Gastroesophageal sphincter (tissue), 4 donors: ENCODE measurements at regions not wholly inside any gene's neighbourhood (a gene's known extent, or its start where the extent isn't known, plus 50 kb on each side); places are given as distances from the start of the nearest gene placed in this dataset.

Source experiments
- ATAC-seq: fragments of 150-250 bp; one replicate; pipeline ENCODE4 v1.9.1; 2016; ENCODE audit warnings: mild to moderate bottlenecking, moderate library complexity
- H3K27ac ChIP-seq, 4 donors: fragments of 200-600 bp; sonication (generic) in 3 of 4; 1 replicate in 3 of 4; 2 replicates in 1 of 4; pipeline ENCODE4 v1.5.1; 2016 to 2019
- H3K27me3 ChIP-seq: fragments of 200-600 bp; sonication (generic); one replicate; pipeline ENCODE4 v1.5.1; 2019
- H3K36me3 ChIP-seq, 2 donors: fragments of 200-600 bp; sonication (generic); one replicate each; pipeline ENCODE4 v1.5.1; 2019; ENCODE audit warnings: control low read depth in 1 of 2
- H3K4me1 ChIP-seq, 3 donors: fragments of 200-600 bp; sonication (generic); 1 replicate in 2 of 3; 2 replicates in 1 of 3; pipeline ENCODE4 v1.5.1; 2016 to 2019; ENCODE audit warnings: control low read depth in 2 of 3
- H3K4me3 ChIP-seq, 2 donors: fragments of 200-600 bp; sonication (generic); one replicate each; pipeline ENCODE4 v1.5.1; 2019; ENCODE audit warnings: mild to moderate bottlenecking in 1 of 2, moderate library complexity in 1 of 2
- H3K9me3 ChIP-seq, 3 donors: fragments of 200-600 bp; sonication (generic); one replicate each; pipeline ENCODE4 v1.5.1; 2017 to 2019; ENCODE audit warnings: control low read depth in 2 of 3
- EP300 ChIP-seq: sonication (generic); formaldehyde crosslinking; IDR thresholded peaks from one replicate; pipeline ENCODE4 v1.6.1; 2017; ENCODE audit warnings: antibody characterized with exemption, mild to moderate bottlenecking
- POLR2A ChIP-seq, 2 donors: fragments of 450-650 bp; IDR thresholded peaks; one replicate each; pipeline ENCODE4 v1.6.1; 2017; ENCODE audit warnings: antibody characterized with exemption in 2 of 2, mild to moderate bottlenecking in 2 of 2, moderate library complexity in 1 of 2
- POLR2AphosphoS5 ChIP-seq: sonication (generic); formaldehyde crosslinking; IDR thresholded peaks from one replicate; pipeline ENCODE4 v1.6.1; 2017; ENCODE audit warnings: antibody characterized with exemption
- WGBS, 2 donors: methylation state at CpG; one replicate each; pipeline ENCODE4 v1.1.5; 2018; ENCODE audit warnings: low coverage in 1 of 2; 5-methylcytosine and 5-hydroxymethylcytosine counted together
- TF ChIP-seq, protein P1 (sequence below), 4 experiments: fragments of 200-600 bp in 2 of 4; fragments of 450-650 bp in 2 of 4; sonication (generic) in 1 of 4; IDR thresholded peaks; one replicate each; pipeline ENCODE4 v1.5.1; 2017 to 2019; ENCODE audit warnings: antibody characterized with exemption in 4 of 4, mild to moderate bottlenecking in 2 of 4, moderate library complexity in 2 of 4

DNA sequence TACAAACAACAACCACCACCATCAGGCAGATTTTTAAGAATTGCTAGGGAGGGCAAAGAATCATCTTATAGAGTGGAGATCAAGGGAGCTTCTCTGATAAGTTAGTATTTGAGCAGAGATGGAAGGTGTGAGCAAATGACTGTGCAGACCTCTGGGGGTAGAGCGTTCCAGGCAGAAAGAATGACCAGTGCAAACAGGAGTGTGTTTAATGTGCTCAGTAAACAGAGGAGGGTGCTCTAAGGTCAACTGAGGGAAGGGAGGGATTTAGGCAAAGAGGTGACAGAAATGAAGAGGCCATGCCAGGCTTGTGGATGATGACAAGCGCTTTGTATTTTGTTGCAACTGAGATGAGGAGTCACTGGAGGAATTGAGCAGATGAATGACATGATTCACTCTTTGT is 172.5 kb upstream of the GJB5 start:
- Histone ChIP-seq H3K9me3 (peaks cover 0 to 4% (median 0%) of the 10 kb centered on the region in 3 donors), H3K36me3 (no peaks in the 10 kb centered on the region), H3K27ac (no peak overlapping the region), H3K4me1 (no peaks in the 10 kb centered on the region), H3K4me3 (no peak overlapping the region), H3K27me3 (peaks cover 48% of the 10 kb centered on the region)
- TF ChIP-seq POLR2A (IDR thresholded peaks at IDR 0.05) (no peak), POLR2AphosphoS5 (no peak), EP300 (no peak)
- TF ChIP-seq, protein P1, sequence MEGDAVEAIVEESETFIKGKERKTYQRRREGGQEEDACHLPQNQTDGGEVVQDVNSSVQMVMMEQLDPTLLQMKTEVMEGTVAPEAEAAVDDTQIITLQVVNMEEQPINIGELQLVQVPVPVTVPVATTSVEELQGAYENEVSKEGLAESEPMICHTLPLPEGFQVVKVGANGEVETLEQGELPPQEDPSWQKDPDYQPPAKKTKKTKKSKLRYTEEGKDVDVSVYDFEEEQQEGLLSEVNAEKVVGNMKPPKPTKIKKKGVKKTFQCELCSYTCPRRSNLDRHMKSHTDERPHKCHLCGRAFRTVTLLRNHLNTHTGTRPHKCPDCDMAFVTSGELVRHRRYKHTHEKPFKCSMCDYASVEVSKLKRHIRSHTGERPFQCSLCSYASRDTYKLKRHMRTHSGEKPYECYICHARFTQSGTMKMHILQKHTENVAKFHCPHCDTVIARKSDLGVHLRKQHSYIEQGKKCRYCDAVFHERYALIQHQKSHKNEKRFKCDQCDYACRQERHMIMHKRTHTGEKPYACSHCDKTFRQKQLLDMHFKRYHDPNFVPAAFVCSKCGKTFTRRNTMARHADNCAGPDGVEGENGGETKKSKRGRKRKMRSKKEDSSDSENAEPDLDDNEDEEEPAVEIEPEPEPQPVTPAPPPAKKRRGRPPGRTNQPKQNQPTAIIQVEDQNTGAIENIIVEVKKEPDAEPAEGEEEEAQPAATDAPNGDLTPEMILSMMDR (IDR thresholded peaks at IDR 0.05) = no peak
- WGBS, 2 donors = 89 to 100% methylated on average over 1 to 2 of the region's 2 CpGs
- no peak for ATAC-seq

DNA sequence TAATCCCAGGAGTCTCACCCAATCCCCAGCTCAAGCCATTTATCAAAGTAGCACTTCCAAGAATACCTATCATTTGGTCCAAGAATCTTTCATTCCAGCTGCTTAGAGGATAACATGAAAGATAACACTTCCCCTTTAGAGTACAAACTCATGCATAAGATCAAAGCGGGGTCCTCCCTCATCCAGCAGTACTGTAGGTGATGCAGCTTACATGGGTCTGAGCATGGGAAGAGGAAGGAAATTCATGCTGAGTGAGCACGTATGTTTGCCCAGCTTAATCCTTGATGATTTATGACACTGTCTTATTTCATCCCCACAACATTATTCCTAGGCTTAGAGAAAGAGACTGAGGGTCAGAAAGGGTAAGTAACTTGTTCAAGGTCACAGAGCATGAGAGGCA is 167.1 kb upstream of the GJB5 start:
- no peaks in the 10 kb centered on the region for H3K9me3 ChIP-seq
- peaks cover 28% of the 10 kb centered on the region for H3K27me3 ChIP-seq
- H3K4me1 ChIP-seq = no peaks in the 10 kb centered on the region
- TF ChIP-seq POLR2A (IDR thresholded peaks at IDR 0.05) (no peak), POLR2AphosphoS5 (no peak), EP300 (no peak)
- TF ChIP-seq, protein P1 (IDR thresholded peaks at IDR 0.05) = no peak
- no peaks in the 10 kb centered on the region for H3K36me3 ChIP-seq
- no peak overlapping the region for H3K27ac ChIP-seq
- 15 to 56% methylated on average over 2 of the region's 2 CpGs for WGBS, 2 donors
- no peak for ATAC-seq
- H3K4me3 ChIP-seq = no peak overlapping the region

DNA sequence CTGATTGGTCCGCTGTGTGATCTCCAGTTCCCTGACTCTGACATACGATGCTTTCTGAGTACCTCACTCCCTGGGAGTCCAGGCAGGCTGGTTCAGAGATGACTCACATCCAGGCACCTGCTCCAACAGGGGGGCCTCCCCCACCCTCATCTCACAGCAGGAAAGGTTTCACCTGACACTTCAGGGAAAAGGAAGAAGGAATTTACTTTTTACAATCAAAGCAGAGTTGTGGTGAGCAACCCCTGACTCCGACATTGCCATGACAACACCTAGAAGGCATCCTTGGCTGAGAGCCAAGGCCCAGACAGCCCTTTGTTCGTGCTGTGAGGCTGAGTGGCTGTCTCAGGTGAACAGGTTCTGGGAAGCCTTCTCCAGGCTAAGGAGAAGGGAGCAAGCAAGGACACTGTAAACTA is 164.6 kb upstream of the GJB5 start:
- H3K4me3 ChIP-seq = no peak overlapping the region
- TF ChIP-seq, protein P1 (IDR thresholded peaks at IDR 0.05) = no peak
- TF ChIP-seq POLR2AphosphoS5 (no peak), POLR2A (IDR thresholded peaks at IDR 0.05) (no peak)
- no peak for ATAC-seq
- H3K36me3 ChIP-seq = no peaks in the 10 kb centered on the region
- 20% methylated on average over 1 of the region's 4 CpGs; no CpG with 5 or more reads in 1 of the 2 donors for WGBS, 2 donors
- no peaks in the 10 kb centered on the region for H3K4me1 ChIP-seq
- H3K27ac ChIP-seq = no peak overlapping the region
- peaks cover 28% of the 10 kb centered on the region for H3K27me3 ChIP-seq
- no peaks in the 10 kb centered on the region for H3K9me3 ChIP-seq

DNA sequence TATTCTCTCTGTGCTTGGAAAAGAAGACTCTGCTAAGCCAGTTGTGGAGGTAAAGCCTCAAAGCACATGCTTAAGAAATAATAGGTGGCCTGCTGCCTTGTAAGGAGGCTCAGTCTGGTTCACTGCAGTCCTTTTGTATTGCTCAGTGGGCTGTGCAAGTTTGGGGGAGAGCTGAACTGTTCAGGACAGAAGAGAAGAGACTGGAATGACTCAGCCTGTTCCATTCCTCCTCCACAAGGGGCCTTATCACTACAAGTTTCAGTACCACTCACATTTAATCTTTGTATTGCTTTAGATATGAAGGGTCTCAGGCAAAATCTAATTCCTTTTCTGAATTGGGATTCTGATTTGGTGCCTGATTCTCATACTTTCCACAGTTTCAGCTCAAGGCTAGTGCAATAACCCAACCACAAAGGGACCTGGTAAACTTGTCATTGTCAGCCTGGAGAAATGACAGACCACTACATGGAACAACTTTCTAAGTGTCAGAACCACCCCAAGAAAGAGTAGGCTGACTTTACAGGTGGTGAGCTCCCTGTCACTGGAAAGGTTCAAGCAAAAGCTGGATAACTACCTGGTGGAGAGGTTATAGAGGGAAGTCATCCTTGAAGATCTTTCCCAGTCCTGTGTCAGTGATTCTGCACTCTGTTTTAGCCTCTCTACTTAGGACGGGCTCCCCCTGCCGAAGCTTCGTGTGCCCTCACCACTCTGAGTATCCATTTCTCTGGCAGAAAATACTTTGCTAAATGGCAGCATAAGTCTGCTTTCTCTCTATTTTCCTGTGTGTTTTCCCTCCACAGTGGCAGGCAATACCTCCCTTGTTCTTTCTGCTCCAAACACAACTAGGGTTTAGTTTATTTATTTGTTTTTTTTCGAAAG is 162.9 kb upstream of the GJB5 start:
- no peaks in the 10 kb centered on the region for H3K9me3 ChIP-seq
- TF ChIP-seq EP300 = no peak
- TF ChIP-seq POLR2A (IDR thresholded peaks at IDR 0.05) = no peak
- TF ChIP-seq POLR2AphosphoS5 = no peak
- TF ChIP-seq, protein P1 (IDR thresholded peaks at IDR 0.05) = no peak
- ATAC-seq = no peak
- H3K4me3 ChIP-seq = no peak overlapping the region
- no peaks in the 10 kb centered on the region for H3K36me3 ChIP-seq
- H3K27me3 ChIP-seq = peaks cover 28% of the 10 kb centered on the region
- H3K4me1 ChIP-seq = no peaks in the 10 kb centered on the region
- no peak overlapping the region for H3K27ac ChIP-seq
- 63 to 71% methylated on average over 4 of the region's 4 CpGs for WGBS, 2 donors
